ENCODE measurements at regions not wholly inside any gene's neighbourhood (a gene's known extent, or its start where the extent isn't known, plus 50 kb on each side); places are given as distances from the start of the nearest gene placed in this dataset.

DNA sequence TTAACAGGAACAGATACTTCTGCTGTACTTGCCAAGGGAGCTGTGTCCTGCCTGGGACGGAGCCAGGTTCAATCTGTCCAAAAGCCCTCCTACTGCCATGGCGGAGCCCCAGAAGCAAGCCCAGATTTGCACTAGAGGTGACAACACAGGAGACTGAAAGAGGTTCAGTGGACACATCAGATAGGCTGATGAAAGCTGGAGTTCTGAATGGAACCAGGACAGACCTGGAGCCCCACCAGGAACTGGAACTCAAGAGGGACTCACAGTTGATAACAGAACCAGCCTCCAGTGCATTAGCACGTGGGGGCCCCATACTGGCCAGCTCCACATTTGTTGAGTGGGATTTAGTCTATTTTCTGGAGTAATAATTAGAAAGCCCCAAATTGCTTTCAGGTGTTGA is 315.5 kb downstream of the ARRDC4 start:
- TF ChIP-seq, protein P1, sequence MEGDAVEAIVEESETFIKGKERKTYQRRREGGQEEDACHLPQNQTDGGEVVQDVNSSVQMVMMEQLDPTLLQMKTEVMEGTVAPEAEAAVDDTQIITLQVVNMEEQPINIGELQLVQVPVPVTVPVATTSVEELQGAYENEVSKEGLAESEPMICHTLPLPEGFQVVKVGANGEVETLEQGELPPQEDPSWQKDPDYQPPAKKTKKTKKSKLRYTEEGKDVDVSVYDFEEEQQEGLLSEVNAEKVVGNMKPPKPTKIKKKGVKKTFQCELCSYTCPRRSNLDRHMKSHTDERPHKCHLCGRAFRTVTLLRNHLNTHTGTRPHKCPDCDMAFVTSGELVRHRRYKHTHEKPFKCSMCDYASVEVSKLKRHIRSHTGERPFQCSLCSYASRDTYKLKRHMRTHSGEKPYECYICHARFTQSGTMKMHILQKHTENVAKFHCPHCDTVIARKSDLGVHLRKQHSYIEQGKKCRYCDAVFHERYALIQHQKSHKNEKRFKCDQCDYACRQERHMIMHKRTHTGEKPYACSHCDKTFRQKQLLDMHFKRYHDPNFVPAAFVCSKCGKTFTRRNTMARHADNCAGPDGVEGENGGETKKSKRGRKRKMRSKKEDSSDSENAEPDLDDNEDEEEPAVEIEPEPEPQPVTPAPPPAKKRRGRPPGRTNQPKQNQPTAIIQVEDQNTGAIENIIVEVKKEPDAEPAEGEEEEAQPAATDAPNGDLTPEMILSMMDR (IDR thresholded peaks at IDR 0.05) = no peak

DNA sequence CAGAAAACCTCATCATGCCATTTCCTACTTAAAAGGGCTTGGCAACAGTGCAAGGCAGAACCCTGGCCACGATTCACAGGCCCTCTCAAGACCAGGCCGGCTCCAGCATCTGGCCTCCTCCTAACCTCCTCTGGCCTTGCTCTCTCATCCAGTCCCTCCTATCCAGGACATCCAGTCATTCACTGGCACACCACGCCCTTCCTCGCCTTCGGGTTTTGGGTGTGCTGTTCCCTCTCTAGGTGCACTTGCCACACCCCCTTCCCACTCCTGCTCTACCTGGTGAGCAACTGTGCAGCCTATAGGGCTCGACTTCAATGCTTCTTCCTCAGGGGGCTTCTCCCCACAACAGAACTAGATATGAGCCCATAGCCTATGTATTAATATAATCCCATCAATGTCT is 317.1 kb downstream of the ARRDC4 start:
- TF ChIP-seq, protein P1 (IDR thresholded peaks at IDR 0.05) = no peak

DNA sequence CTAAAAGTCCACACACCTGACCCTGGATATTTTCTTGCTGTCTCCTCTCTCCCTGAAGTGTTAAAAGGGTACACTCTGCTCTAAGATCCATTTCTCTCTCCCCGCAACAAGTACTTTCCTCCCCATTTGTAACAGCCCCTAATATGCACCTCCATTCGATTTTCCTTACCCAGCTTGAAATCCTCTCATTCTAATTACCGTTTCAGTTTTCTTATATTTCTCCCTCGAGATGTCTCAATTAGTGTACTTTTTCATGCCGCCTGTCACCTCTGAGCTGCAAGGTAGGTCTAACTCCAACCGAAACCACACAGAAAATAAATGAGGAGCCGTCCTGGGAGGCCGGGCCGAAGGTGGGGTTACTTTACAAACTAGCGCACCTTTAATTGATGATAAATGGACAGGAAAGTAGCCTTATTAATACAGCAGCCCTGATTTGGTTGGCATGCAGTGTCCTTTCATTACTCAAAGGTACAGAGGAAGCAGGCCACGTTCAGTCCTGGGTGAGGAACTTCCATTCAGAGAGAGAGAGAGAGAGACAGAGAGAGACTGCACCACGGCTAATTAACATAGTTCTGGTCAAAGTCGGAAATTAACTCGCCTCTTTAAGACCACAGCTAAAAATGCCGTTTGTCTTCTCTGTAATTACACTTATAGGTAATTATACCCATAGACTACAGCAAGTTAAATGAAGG is 319.9 kb downstream of the ARRDC4 start:
- TF ChIP-seq, protein P1 (IDR thresholded peaks at IDR 0.05) = no peak

DNA sequence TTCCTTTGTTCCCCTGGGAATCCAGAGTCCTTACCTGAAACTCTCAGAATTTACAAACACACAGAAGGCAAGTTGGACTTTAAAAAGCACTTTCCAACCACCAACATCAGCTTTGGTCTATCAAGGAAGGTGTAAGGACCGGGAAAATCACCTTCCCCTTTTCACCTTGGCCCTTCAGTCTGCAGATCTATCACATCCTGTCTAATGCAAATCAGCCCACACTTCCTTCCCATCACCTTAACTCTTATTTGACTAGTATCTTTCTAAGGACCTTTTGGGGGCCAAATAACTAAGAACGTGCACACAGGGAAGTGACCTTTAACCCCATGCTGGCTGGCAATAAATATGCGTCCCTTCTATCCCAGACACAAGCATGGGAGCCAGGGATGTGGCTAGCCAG is 320.6 kb downstream of the ARRDC4 start:
- TF ChIP-seq, protein P1 (IDR thresholded peaks at IDR 0.05) = no peak

DNA sequence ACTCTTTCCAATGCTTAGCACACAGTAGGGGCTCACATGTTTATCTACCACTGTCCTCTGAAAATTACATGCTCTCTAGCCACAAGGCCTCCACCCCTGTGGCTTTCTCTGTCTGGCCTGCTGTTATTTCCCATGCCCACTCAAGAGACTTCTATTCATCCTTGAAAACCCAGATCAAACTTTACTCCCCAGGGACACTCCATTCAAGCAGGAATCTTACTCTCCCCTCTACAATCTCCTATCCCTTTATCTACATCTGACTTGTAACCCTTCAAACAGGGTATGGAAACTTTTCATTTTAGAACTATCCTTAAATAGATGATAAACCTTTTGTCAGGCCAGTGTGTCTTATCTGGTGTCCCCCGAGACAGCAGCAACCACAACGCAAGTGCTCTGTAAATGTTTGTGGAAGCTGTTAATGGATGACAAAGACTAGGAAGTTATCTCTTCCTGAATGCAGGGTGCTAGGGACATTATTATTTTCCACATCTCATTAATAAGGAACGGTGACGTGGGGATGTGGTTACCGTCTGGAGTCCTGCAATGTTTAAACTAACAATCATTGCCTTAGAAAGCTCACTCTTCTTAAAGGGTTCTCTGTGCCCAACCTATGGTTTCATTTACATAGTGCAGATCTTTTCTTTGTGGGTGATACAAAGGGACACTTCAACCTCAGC is 322.3 kb downstream of the ARRDC4 start:
- TF ChIP-seq, protein P1 (IDR thresholded peaks at IDR 0.05) = no peak

DNA sequence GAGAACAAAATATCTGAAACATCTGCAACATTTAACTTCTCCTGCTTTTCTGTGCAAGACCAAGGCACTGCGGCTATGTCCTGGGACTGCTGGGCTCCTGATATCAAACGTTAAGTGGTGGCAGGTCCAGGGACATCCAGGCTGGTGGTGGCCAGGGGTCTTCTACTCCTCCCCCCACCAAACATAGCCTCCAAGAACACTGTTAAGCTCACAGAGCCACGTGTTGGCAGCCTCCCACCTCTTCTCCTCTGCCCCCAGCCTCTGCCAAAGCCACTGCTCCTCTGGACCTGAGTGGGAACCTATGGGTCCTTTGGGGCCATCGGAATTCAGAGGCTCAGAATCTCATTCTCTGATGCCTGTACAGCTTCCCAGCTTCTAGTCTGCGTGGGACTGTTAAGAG is 325.7 kb downstream of the ARRDC4 start:
- TF ChIP-seq, protein P1 (IDR thresholded peaks at IDR 0.05) = no peak

DNA sequence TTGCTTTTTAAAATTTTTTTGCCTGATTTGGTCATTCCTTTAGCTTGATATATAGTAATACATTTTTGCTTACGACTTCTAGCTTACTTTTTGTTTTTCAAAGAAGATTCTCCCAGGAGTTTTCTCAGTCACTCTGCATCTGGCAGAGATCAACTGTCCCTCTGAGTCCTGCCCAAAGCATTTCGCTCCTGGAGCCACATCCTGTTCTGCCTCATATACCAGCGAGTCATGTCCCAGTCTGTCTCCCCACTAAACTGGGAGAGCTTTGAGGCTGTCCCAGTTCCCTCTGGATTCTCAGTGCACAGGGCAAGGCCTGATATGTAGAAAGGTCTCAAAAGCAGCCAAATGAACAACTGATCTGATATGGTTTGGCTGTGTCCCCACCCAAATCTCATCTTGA is 326.3 kb downstream of the ARRDC4 start:
- TF ChIP-seq, protein P1 (IDR thresholded peaks at IDR 0.05) = no peak
